Activated CD4-positive, CD25-positive, alpha-beta regulatory T cell treated with anti-CD3 and anti-CD28 coated beads, Interleukin-2, amount 50 U/mL, for 72 hours (primary cell): ENCODE measurements at regions not wholly inside any gene's neighbourhood (a gene's known extent, or its start where the extent isn't known, plus 50 kb on each side); places are given as distances from the start of the nearest gene placed in this dataset.
"Not testable (repeated sequence)": the region's sequence is repeated elsewhere in the genome, so short reads cannot be mapped to it uniquely, and the experiment has no call there.

Experiments used
- DNase-seq: peaks from one replicate; pipeline ENCODE4 v3.0.0; 2021

DNA sequence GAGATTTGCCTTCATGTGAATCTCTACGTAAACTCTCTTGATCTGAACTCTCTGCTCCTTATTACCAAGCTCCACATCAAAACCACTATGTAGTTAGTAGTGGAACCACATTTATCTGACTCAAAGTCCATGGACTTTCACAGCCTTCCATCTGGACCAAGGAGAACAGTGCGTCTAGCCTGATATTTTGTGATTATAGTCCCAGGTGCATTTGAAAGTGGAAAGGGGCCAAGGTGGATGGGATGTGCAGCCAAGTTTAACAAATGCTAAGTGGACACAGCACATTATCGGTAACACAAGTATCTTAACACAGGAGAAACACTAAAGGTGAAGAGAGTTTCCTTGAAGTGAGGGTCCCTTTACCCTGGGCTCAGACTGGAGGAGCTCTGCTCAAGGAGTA is 281.2 kb upstream of the SGK1 start:
- no peak for DNase-seq

DNA sequence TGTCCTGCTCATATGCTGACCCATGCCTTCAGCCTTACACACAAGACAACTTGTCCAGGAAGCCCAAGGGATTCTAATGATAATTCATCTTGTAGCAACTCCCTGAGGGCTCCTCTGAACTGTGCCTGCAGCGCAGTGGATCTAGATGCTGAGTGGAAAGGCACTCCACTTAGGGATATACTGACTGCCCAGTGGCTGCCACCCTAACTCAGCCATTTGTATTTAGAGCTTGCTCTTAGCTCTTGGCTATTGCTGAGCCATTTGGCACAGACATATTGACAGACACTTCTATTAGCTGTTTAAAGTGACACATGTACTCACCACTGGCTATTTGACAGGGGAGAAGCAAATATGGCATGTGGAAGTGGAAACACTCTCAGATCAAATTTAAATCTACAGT is 278.3 kb upstream of the SGK1 start:
- no peak for DNase-seq

DNA sequence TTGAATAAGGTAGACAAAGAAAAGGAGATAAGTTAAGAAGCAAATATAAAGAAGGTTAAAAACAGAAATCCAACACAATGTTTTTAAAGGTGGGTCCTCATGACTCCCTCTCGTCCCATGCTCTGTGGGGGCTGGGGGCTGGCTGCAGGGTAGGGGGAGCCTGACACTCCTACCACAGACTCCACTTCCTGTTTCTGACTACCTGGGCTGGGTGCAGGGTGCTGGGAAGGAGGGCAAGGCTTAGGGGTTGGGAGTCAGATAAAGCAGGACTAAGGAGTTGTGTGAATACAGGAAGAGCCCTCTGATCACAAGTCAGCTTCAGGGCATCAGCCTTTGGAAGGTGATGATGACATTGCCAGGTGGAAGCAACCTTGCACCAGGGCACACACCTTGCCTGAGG is 277.0 kb upstream of the SGK1 start:
- DNase-seq = no peak

DNA sequence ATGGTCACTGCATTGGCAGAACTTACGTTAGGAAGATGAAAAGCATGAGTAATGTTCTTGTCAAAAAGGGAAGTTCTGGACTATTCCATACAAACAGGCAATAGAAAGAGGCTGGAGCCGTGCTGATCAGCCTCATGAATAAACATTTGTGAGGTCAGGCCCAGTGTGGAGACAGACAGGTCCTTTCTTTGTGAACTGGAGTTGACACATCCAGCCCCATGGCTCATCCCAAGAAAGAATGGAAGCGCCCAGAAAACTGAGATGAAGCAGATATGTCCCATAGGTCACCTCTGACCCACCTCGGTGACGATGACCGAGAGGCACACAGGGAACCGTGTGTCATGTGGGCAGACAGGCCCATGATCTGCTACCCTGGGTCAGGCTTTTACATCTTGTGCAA is 276.0 kb upstream of the SGK1 start:
- DNase-seq = no peak

DNA sequence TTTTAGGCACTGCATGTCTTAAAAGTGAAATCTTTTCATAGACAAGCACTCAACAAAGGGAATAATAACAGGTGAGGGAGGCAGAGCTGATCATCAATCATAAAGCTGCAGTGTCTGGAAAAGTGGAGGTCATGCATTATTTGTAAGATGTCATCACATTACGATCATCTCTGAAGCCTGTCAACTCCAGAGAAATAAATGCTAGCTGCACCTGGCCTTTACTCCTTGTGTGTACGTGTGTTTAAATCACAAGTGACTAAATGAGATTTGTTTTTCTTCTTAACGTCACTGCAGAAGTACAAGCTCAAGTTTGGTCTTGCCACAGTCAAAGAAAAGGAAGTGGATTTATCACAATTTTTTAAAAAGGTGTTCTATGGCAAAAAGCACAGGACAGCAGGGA is 275.5 kb upstream of the SGK1 start:
- DNase-seq = no peak

DNA sequence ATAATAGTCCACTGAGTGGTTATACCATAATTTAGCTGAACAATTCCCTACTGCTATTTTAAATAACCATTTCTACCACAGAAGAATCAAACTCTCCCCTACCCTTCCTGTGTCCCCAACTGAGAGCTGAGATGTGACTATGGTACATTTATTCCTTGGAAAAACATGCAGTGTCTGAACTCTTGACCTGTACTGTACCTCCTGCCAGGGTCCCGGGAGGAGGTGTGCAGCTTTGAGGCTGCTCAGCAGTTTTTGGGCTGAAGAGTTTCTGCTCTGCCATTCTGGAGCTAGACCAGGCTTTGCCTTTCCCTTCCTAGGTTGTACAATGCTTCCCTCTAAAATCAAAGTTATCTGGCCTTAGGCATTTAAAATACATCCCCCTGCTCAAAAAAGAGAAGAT is 275.1 kb upstream of the SGK1 start:
- DNase-seq = no peak

DNA sequence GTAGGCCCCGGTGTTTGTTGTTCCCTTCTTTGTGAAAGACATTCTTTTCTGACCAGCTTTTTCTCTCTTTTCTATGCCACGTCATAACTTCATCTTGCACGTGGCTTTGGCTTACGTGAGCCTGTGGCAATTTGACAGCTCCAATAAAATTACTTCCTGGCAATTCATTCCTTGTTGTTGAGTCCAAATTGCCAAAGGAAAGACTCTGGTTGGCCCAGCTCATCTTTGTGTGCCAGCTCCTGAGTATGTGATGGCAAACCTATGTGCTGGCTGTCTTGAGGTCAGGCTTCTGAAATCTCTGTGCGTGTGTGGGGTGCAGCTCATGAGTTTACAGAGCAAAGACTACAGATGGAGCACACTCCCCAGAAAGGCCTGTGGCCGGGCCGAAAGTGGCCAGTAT is 272.5 kb upstream of the SGK1 start:
- DNase-seq = no peak

DNA sequence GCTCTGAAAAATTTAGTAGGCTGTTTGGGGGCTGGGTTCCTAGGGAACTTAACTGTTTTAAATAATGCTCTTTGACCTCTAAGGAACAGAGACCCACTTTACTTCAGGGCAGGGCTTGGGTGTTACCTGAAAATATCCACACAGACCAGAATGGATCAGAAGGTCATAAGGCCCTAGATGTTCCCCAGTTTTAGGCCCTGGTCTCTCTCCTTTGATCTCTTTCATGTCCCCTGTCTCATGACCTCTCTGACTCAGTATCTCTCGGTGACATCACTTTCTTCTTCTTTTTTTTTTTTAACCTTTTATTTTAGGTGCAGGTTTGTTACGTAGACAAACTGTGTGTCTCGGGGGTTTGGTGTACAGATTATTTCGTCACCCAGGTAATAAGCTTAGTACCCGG is 272.1 kb upstream of the SGK1 start:
- no peak for DNase-seq

DNA sequence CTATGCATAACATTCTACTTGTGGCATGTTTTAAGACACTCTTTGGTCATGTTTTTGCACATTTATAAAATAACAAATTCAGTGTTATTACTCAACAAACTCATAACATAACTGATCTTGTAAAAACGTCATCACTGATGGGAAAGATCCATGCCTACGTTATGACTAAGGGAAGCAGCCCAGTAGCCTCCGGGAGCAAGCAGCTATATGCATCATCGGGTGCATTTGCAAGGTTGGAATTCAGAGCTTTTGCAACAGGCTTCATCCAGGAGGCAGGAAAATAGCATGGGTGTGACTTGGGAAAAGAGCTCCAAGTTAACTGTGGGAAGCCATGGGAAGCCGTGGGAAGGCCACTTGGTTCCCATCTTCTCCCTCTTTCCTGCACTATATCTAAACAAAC is 271.6 kb upstream of the SGK1 start:
- no peak for DNase-seq

DNA sequence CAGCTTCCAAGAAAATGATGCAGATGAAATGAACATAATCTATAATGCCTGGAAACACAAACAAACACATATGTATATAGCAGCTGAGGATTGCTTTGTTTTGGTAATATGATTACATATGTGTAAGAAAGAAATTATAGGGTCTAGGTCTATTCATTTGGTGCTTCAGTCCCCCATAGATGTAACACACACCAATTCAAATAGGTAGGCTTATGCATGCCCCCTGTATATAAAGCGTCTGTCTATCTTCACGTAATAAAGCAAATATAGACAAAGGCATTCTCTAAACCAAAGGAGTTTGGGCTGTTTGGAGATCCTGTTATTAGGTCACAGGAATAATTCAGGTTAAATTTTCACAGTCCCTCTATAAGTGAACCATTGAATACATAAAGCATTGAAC is 270.4 kb upstream of the SGK1 start:
- no peak for DNase-seq

DNA sequence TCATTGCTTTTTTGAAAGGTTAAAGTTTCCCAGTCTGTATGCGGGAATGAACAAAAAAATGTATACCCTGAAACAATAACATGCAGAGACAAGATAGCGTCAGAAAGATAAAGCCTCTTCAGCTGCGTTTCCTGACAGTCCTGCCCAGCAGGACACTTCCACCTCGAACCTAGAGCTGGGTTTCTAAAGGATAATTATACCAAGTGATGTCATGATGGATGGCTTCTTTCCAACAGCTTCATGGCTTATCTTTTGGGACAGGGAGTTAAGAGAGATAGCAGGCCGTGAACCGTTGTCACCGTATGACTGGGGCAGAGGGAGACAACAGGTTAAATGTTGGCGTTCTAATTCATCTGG is 267.6 kb upstream of the SGK1 start:
- no peak for DNase-seq

DNA sequence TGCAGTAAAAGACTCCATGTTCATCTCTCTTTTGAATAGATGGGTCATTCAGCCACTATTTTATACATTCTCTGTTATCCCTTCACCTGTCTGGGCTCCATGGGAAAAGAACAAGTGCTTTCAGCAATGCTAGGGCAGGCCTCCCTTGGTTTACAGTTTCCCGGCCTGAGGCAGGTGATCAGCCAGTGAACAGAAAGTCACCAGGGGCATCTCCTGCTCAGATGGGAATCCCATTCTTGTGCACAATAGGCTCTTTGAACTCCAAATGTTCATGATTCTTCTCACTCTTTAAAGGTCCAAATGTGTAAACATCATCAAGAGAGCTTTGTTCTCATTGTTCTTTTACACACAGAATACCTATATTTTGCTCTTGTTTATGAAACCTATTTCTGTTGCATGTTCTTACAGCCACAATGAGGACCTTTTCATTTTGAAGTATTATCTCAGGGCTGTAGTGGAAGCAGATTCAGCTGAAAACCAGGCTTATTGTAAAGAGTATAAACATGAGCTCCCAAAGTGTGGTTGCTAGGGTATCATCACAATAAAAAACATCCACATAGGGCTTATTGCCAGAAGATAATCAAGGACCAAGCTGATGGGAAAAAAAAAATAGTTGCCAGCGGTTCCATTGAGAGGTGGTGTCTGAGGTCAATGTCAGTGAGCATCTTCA is 267.1 kb upstream of the SGK1 start:
- DNase-seq = no peak

DNA sequence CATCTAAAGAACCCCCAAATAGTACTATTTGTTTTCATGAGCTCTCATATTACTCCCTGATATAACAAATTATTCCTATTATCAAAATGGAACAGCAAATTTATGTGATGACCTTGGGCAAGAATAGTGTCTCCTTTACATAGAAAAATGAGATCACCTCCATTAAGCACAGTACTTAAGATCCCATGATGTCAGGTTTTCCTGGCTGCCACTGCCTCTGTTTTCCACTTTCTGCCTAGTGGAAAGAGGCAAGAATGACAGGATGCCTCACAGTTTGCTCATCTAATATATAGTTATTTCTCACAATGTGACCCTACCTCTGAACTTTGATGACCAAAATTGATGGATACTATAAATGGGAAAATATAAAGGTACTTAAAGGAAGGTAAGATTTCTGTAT is 260.1 kb upstream of the SGK1 start:
- no peak for DNase-seq

DNA sequence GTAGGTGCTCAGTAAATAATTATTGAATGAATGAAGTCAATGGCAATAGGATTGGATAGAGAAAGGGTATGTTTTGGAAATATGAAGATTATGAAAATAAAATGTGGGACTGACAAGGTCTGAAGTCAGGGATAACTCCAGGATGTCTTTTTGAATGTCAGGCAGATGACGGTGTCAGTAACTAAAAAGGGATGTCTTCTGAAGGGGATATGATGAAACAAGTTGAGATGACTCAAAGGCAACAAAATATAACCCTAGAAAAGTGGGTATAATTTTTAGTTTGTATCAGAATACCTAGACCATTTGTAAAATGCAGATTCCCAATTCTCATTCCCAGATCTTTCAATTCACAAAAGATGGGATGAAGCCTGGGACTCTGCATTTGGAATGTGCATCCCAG is 257.3 kb upstream of the SGK1 start:
- no peak for DNase-seq

DNA sequence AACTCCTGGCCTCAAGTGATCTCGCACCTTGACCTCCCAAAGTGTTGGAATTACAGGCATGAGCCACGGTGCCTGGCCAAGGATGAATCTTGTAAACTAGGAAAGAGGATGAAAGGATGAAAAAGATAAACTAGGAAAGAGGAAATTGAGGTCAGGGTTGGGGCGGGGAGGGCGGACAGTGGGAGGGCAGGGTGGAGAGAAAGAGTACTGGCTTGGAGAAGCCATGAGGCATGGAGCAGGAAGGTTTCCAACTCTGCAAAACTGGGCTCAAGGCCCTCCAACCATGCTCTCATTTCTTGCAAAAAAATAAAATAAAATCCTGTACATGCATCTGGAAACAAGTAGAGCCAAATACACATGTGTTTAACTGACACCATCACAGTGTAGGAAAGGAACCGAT is 256.6 kb upstream of the SGK1 start:
- DNase-seq = no peak

DNA sequence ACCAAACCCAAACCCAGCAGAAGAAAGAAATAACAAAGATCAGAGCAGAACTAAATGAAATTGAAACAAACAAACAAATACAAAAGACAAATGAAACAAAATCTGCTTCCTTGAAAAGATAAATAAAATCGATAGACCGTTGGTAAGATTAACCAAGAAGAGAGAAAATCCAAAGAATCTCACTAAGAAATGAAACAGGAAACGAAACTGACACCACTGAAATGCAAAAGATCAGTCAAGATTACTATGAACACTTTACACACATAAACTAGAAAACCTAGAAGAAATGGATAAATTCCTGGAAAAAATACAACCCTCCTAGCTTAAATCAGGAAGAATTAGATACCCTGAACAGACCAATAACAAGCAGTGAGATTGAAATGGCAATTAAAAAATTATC is 252.1 kb upstream of the SGK1 start:
- DNase-seq = not testable (repeated sequence)

DNA sequence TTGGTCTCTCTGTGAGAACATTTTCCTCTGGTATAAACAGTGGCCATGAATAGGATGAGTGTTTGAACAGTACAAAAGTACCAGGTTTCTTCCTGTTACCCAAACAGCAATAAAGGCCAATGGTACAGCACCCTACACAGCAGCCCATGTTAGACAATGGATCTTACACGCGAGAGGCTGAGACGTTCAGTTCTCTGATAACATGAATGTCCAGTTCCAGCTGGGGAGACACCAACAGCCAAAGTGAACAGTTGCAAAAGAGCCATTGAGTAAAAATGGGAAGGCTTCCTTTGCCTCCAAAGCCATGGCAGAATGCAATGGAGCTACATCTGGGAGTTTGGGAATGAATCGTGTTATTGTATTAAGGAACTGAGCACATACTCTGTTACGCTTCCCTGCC is 246.8 kb upstream of the SGK1 start:
- no peak for DNase-seq

DNA sequence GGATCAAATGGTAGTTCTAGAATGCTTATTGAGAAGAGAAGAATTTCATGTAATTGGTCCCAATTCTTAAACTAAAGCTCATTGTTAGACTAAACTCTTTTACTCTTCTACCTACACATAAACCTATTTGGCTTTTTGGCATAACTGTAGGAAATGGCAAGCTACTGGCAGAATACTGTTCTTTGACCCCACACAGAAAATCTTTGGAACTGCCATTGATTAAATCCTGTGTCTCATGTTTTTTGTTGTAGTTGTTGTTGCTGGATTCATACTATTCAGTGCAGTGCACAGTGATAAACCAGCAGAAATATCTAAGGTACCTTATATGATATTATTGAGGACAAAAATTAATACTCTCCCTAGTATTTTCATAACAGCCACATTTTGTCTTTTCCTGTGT is 242.1 kb upstream of the SGK1 start:
- no peak for DNase-seq

DNA sequence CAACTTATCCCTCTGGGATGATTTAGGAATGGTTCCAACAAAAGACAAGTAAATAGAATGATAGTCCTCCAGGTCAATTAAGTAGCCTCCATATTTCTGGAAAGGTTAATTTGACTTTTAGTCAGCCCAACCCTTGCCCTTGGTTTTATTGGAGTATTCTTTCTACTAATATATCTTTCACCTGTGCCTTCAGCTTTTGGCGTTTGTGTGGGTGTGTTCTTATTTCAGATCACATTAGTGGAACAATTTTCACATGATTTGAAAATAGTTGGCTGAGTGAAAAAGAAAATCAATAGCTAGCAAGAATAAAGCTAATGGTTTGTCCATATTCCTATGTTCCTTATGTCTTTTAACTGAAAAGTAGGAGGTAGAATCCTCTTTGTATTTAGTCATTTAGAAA is 239.6 kb upstream of the SGK1 start:
- DNase-seq = no peak

DNA sequence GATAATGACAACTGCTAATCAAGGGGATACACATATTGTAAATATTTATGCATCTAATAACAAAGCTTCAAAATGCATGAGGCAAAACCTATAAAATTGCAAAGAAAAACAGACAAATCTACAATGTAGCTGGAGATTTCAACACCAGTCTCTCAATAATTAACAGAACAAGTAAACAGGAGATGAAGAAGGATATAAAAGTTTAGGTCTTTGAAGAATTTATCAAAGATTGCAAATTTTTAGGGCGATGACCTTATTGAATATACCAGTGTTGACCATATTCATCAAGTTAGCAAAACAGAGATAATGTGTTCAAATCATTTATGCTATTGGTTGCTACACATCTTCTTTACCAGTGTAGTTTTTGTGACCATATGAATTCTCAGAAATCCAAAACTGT is 237.8 kb upstream of the SGK1 start:
- DNase-seq = no peak

DNA sequence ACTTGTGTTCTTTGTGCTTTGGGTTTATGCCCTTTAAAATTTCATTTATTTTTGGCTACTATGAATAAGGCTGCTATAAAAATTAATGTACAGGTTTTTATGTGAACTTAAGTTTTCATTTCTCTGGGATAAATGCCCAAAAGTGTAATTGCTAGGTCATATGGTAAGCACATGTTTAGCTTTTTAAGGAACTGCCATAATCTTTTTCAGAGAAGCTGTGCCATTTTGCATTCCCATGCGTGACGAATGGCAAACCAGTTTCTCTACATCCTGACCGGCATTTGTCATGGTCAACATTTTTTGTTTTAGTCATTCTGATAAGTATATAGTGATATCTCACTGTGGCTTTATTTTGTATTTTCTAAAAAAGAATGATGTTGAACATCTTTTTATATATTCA is 236.0 kb upstream of the SGK1 start:
- no peak for DNase-seq

DNA sequence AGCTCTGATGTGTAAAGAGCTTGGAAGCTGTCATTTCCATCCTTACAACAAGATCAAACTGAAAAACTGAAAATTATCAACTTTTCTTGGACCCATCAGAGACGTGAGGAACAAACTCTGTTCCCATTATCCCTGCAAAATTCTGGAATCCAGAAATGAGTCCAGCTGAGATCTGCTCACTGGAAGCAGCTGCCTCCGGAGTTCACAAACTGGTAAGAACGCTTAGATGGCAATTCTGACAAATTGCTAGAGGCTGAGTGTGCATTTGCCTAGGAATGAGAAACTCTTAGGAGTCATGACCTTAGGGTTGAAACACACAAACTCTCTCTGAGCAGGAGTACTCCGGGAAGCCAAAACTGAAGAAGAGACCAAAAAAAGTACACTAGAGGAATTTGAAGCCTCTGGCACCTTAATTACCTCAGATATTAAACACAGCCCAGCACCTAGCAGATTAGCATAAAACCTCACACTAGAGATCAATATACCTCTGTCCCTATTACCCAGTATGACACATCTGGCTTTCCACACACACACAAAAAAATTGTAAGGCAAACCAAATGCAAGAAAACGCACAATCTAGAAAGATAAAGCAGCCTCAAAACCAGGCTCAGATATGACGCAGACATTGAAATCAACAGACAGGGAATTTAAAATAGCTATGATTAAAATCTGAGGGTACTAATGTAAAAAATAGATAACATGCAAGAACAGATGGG is 233.5 kb upstream of the SGK1 start:
- no peak for DNase-seq

DNA sequence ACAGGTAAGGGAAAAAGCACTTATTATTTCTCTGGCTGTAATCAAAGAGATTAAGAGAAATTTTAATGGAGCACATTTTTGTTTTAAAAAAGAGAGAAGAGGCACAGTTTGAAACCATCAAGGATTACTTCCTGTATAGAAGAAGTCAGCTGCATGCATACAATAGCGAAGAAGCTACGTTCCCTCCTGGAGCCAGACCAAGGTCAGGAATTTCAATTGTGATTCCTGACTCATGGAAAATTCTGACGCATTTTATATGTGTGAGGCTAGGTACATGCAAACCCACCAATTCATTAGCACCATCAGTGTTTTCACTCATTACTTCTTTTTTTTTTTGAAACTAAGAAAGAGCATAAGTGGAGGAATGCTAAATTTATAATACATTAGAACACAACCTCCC is 232.7 kb upstream of the SGK1 start:
- no peak for DNase-seq

DNA sequence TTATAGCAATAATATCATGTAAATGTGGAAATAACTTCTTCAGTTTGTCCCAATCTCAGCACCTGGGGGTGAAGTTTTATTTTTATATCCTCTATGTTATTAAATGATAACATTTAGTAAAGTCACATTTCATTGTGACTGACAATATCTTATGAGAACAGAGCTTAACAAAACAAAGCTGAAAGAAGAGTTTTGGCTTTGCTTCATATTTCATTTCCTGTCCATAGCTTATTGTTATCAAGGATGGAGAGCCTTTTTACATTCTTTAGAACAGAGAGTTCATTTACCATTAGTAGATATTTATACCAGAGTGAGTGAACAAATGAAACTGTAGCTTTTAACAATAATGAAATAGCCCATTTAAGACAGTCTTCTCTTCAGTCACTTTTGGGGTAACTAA is 231.9 kb upstream of the SGK1 start:
- no peak for DNase-seq

DNA sequence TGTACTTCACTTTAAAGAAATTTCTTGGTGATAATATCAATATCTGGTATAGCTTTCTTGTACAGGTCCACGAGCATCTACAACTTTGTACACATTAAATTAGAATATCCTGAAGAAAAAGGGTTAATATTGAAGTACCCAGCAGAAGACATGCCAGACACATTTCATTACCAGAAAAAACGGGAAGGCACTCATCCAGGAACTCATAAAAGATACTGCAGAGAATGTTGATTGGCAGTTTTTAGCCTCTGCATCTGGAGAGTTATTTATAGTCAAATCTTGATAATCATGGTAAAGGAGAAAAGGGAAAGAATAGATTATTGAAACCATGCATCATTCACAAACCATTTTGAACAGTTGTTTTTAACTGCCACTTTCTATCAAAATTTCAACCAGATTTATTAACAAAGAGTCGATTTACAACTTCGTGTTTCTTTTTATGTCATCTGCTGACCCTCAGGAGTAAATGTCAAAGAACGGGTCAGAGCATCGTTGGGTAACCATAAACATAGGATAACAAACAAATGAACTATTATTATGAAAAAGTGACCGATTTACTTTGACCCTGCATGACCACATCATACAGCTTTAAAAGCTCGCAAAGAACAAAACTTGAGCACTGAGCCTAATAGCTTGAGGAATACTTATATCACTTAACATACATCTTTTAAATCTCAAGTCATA is 229.2 kb upstream of the SGK1 start:
- DNase-seq = no peak
